Heart right ventricle (tissue), 16 donors: ENCODE measurements at regions not wholly inside any gene's neighbourhood (a gene's known extent, or its start where the extent isn't known, plus 50 kb on each side); places are given as distances from the start of the nearest gene placed in this dataset.

Experiments
- ATAC-seq, 8 donors: fragments of 200-7000 bp; cut with Tn5 transposase; one replicate each; pipeline ENCODE4 v1.9.1; 2020; ENCODE audit warnings: mild to moderate bottlenecking in 8 of 8, moderate library complexity in 8 of 8, moderate number of reproducible peaks in 1 of 8
- DNase-seq, 2 donors: peaks; one replicate each; pipeline ENCODE4 v3.0.0-alpha.2; 2020
- H3K27ac ChIP-seq, 10 donors: fragments of 200-600 bp; sonication (generic) in 2 of 10; one replicate each; pipeline versions ENCODE4 v1.5.0 to v1.8.0; 2020 to 2022; ENCODE audit warnings: mild to moderate bottlenecking in 3 of 10
- H3K27me3 ChIP-seq, 7 donors: fragments of 200-600 bp; one replicate each; pipeline ENCODE4 v1.8.0; 2021 to 2022; ENCODE audit warnings: mild to moderate bottlenecking in 2 of 7
- H3K36me3 ChIP-seq, 9 donors: fragments of 200-600 bp; sonication (generic) in 1 of 9; one replicate each; pipeline versions ENCODE4 v1.5.0 to v1.8.0; 2020 to 2022; ENCODE audit warnings: mild to moderate bottlenecking in 2 of 9
- H3K4me1 ChIP-seq, 9 donors: fragments of 200-600 bp; sonication (generic) in 1 of 9; one replicate each; pipeline versions ENCODE4 v1.5.0 to v1.8.0; 2020 to 2022; ENCODE audit warnings: mild to moderate bottlenecking in 4 of 9
- H3K4me3 ChIP-seq, 10 donors: fragments of 200-600 bp; sonication (generic) in 2 of 10; one replicate each; pipeline versions ENCODE4 v1.5.0 to v1.8.0; 2020 to 2022; ENCODE audit warnings: mild to moderate bottlenecking in 7 of 10, moderate library complexity in 2 of 10
- H3K9me3 ChIP-seq, 11 donors: fragments of 200-600 bp in 10 of 11; sonication (generic) in 2 of 11; one replicate each; pipeline versions ENCODE4 v1.5.0 to v1.8.0; 2013 to 2022; ENCODE audit warnings: mild to moderate bottlenecking in 2 of 11, control low read depth in 1 of 11, moderate library complexity in 1 of 11
- WGBS, 2 donors: extraction: QIAGEN DNeasy Blood & Tissue Kit; methylation state at CpG; one replicate each; pipeline ENCODE4 v1.1.7; 2013; ENCODE audit warnings: inconsistent platforms in 1 of 2; 5-methylcytosine and 5-hydroxymethylcytosine counted together
- intact Hi-C, 10 donors: fragments of 100-400 bp; cut with DNase I; formaldehyde crosslinking; loops; one replicate each; pipeline versions ENCODE4 v1.11.1 to v1.14.2; 2022
- TF ChIP-seq, protein P1 (sequence below), 9 donors: fragments of 200-600 bp; sonication (generic) in 2 of 9; IDR thresholded peaks; one replicate each; pipeline versions ENCODE4 v1.5.0 to v1.8.0; 2021 to 2022; ENCODE audit warnings: antibody characterized with exemption in 9 of 9, mild to moderate bottlenecking in 5 of 9, moderate library complexity in 1 of 9
- donor health status: Arrhythmogenic right ventricular cardiomyopathy.
- donor health status: ischemic (EF 13 %, LVEDD 7.1; RV severe dilation, severe dysfunction).
- donor health status: healthy with polysubstance abuse.
- donor health status: DM: no; HTN: yes; CAD: no.
- donor health status: DM: no; HTN: no; CAD: no.
- donor health status: ischemic (EF 25% LVEDD 6.9; RV normal size, moderate dysfunction).
- donor health status: ischemic (EF 25% LVEDD 5.7; RV mildly dilated, moderate dysfunction).
- donor health status: healthy.
- donor health status: DM: yes; HTN: yes; CAD: no.
- donor health status: Ischemic cardiomyopathy.
- donor health status: ischemic (EF 35%, LVEDD 5.7; RV mildly dilated, moderate dysfunction).
- donor health status: nonischemic (EF 11% LVEDD 7.7; RV severe dilation, severe dysfunction).
- donor health status: DM: yes; HTN: yes; CAD: no.
- donor health status: PGD.
- donor health status: ischemic (EF 29% LVEDD 5.4; RV normal size, mild dysfunction).
- donor health status: nonischemic (EF 23%, LVEDD 6.1; RV moderate dilation, normal function).

DNA sequence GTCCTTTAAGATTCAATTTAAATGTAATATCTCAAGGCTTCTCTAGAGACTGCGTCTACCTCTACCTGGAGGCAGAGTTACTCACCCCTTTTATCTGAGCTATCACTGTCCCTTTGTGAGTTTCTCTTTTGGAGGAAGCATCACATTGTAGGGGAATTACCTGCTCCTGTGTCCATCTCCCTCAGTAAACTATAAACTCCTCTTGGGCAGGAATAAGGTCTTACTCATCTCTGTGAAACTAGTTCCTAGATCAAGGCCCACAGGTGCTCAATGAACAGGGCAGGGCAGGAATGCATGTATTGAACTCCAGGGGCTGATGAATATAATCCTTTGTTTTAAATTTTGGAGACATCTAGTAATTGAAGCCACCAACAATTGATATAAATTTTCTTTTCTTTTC, 139.8 kb upstream of the ERCC6L2 start:
- DNase-seq (no peak), ATAC-seq (no peak)
- Histone ChIP-seq H3K27me3 (peaks cover 0 to 21% (median 0%) of the 10 kb centered on the region in 7 donors), H3K4me1 (peaks cover 0 to 7% (median 0%) of the 10 kb centered on the region in 9 donors), H3K4me3 (no peak overlapping the region), H3K36me3 (no peaks in the 10 kb centered on the region), H3K9me3 (no peaks in the 10 kb centered on the region), H3K27ac (no peak overlapping the region)
- intact Hi-C loops: loop anchor here in 1 of 10 donors (10.0 kb wide), 1 partner anchor 479 kb away; no protein-coding TSS in a partner anchor
- TF ChIP-seq, protein P1, sequence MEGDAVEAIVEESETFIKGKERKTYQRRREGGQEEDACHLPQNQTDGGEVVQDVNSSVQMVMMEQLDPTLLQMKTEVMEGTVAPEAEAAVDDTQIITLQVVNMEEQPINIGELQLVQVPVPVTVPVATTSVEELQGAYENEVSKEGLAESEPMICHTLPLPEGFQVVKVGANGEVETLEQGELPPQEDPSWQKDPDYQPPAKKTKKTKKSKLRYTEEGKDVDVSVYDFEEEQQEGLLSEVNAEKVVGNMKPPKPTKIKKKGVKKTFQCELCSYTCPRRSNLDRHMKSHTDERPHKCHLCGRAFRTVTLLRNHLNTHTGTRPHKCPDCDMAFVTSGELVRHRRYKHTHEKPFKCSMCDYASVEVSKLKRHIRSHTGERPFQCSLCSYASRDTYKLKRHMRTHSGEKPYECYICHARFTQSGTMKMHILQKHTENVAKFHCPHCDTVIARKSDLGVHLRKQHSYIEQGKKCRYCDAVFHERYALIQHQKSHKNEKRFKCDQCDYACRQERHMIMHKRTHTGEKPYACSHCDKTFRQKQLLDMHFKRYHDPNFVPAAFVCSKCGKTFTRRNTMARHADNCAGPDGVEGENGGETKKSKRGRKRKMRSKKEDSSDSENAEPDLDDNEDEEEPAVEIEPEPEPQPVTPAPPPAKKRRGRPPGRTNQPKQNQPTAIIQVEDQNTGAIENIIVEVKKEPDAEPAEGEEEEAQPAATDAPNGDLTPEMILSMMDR (IDR thresholded peaks at IDR 0.05): no peak
- 96 to 97% methylated on average over 1 of the region's 1 CpG for WGBS, 2 donors

DNA sequence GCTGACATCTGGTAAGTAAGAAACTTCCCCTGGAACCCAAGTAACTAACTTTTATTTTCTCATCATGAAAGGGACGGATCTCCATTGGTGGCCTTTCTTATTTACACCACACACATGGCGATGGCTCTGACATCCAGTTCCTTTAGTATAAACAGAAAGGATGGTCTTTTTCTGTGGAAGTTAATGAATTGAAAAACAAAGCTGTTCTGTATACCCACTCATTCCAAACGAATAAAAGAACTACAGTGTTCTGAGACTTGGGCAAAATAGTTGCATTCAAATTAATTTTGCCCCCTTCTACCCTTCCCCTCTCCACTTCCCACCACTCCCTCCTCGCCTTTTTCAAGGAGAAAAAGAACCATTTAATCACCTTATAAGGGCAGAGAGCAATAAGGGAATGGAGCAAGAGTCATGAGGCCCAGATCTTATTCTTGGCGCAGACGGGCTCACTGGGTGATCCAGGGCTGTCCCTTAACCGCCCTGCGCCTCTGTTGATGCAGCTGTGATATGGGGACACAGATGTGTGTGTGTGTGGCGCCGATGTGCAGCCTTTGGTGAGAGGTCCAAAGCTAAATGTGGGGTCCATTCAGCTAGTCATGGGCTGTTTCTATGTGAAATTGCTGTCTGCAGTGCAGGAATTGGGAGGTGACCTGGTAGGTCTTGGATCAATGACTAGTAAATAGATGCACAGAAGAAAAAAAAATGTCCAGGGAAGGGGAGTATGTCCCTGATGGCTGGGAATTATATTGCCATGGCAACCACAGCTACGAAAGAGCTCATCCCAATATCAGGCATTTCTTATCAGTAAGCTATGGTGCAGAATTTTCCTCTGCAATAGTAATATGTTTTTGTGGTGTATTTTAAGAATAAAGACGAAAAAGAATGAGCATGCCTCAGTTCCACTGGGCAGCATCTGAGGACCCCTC, 141.5 kb upstream of the ERCC6L2 start:
- intact Hi-C loops: loop anchor here in 2 of 10 donors (5.0 to 10.0 kb wide), 2 partner anchors 481 to 483 kb away; no protein-coding TSS in a partner anchor
- TF ChIP-seq, protein P1 (IDR thresholded peaks at IDR 0.05): no peak
- ATAC-seq (no peak), DNase-seq (no peak)
- Histone ChIP-seq H3K27me3 (peaks cover 0 to 32% (median 2%) of the 10 kb centered on the region in 7 donors), H3K4me3 (no peak overlapping the region), H3K27ac (no peak overlapping the region), H3K9me3 (peaks cover 0 to 5% (median 0%) of the 10 kb centered on the region in 11 donors), H3K4me1 (peaks cover 0 to 7% (median 0%) of the 10 kb centered on the region in 9 donors), H3K36me3 (no peaks in the 10 kb centered on the region)
- WGBS, 2 donors: 87 to 88% methylated on average over 12 of the region's 12 CpGs

DNA sequence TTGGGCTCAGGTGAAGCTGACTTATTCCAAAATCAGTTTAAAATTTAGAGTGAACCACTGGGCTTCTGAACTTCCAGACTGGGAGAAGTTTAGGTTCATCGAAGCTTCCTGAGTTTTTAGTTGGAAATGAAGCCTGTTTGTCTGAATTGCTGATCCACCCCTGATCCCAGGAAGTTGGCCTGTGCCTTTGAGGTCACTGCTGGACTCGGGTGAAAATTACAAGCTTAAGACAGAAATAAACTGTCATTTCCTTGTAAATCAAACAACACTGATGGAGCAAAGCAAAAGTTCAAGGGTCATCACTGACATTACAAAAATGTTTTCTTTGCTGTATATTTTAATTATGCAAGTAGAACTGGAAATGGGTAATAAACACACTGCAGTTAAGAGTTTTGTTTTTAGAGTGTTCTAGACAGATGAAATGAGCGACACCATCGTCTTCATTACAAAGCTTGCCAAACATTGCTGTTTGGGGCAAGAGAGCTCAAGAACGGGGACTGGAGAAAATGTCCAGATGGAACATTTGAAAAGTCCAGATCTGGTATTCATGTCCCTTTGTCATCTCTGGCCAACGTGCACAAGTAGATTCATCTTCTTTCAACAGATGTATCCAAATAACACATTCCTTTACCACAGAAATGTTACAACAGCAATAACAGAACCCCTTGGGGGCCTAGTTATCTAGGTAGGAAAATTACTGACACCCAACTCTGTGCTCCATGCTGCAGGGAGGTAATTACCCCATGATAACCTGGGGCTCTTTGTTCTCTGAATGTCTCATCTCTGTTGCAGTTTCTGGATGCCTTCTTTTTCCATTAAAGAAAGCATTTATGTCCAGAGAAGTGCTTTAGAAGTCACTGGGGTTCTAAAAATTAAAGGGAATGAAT, 142.4 kb upstream of the ERCC6L2 start:
- 65 to 77% methylated on average over 6 of the region's 6 CpGs for WGBS, 2 donors
- Histone ChIP-seq H3K4me1 (peaks cover 0 to 7% (median 0%) of the 10 kb centered on the region in 9 donors), H3K36me3 (no peaks in the 10 kb centered on the region), H3K27me3 (peaks cover 0 to 29% (median 0%) of the 10 kb centered on the region in 7 donors), H3K9me3 (peaks cover 0 to 5% (median 0%) of the 10 kb centered on the region in 11 donors), H3K27ac (peak overlapping the region in 1 of 10 donors; percentile 3), H3K4me3 (no peak overlapping the region)
- no peak for DNase-seq
- intact Hi-C loops: loop anchor here in 2 of 10 donors (5.0 to 10.0 kb wide), 2 partner anchors 482 to 484 kb away; no protein-coding TSS in a partner anchor
- TF ChIP-seq, protein P1 (IDR thresholded peaks at IDR 0.05): no peak
- ATAC-seq: no peak

DNA sequence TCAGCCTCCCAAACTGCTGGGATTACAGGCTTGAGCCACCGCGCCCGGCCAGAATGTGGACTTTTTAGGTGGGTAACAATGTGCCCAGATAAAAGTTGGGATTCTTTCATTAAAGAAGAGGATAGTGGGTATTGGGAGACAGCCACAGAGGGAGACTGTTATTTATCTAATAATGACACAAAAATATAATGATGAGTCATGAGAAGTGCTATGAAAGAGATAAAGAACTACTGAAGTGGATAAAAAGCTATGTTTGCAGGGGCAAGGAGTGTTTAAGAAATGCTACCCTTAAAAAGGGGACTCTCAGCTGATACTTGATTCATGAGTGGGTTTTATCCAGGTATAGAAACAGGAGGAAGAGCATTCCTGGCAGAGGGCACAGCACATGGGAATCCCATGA, 143.6 kb upstream of the ERCC6L2 start:
- Histone ChIP-seq H3K36me3 (no peaks in the 10 kb centered on the region), H3K9me3 (peaks cover 0 to 5% (median 0%) of the 10 kb centered on the region in 11 donors), H3K4me1 (peaks cover 0 to 7% (median 0%) of the 10 kb centered on the region in 9 donors), H3K4me3 (no peak overlapping the region), H3K27ac (no peak overlapping the region), H3K27me3 (peaks cover 0 to 21% (median 0%) of the 10 kb centered on the region in 7 donors)
- intact Hi-C loops: loop anchor here in 2 of 10 donors (5.0 to 10.0 kb wide), 2 partner anchors 483 to 485 kb away; no protein-coding TSS in a partner anchor
- no peak for ATAC-seq
- TF ChIP-seq, protein P1 (IDR thresholded peaks at IDR 0.05): no peak
- 81 to 98% methylated on average over 3 of the region's 3 CpGs for WGBS, 2 donors
- DNase-seq: no peak
